ENCODE measurements at regions not wholly inside any gene's neighbourhood (a gene's known extent, or its start where the extent isn't known, plus 50 kb on each side); places are given as distances from the start of the nearest gene placed in this dataset.

GRCh38 chr7:36794689-36795088 lies 70.4 kb upstream of the AOAH start:
- Histone ChIP-seq H3K79me2 (ENCODE audit: insufficient read depth, low read length) (no peaks in the 10 kb centered on the region), H3K9me3 (ENCODE audit: insufficient read depth, low read length, severe bottlenecking) (no peaks in the 10 kb centered on the region), H3K4me1 (ENCODE audit: insufficient read depth, low read length) (0 out of 2 replicates have a peak, but pooled peaks cover under 1% of the 10 kb centered on the region), H4K20me1 (ENCODE audit: insufficient read depth, low read length) (no peaks in the 10 kb centered on the region), H3K4me3 (ENCODE audit: low read depth in 1 of 2, low read length in 2 of 2) (no peak overlapping the region), H2AFZ (ENCODE audit: low read depth, low read length) (no peak overlapping the region), H3K9ac (ENCODE audit: low read depth, low read length) (no peak overlapping the region), H3K36me3 (ENCODE audit: insufficient read depth, low read length) (no peaks in the 10 kb centered on the region), H3K27ac (ENCODE audit: low read length) (no peak overlapping the region), H3K4me2 (ENCODE audit: insufficient read depth, low read length) (no peak overlapping the region), H3K27me3 (ENCODE audit: insufficient read depth, low read length, poor library complexity) (no peaks in the 10 kb centered on the region)
- DNase-seq = peak; percentile 57
- TF ChIP-seq CTCF (IDR thresholded peaks at IDR 0.05; ENCODE audit: borderline replicate concordance, extremely low read depth, low read length, poor library complexity, severe bottlenecking) (peak; percentile 20), EZH2 (IDR thresholded peaks at IDR 0.05; ENCODE audit: borderline replicate concordance, low read depth, low read length, severe bottlenecking) (no peak)
- peak; percentile 81 for ATAC-seq (ENCODE audit: insufficient read depth, low read depth)

DNA sequence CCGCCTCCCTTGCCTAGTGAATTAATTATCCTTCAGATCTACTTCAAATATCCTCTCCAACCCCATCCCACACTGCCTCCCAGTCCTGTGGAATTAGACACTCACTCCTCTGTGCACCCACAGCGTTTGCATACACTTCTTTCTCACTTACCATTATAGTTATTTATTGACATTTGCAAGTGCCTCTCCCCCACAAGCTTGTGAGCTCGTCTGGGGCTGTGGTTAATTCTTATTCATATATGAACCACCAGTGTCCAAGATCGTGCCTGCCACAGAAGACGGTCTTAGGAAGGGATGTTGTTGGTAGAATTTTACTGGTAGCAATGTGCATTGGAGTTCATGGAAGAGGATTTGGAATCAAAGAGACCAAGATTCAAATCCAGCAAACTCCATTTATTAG lies 68.1 kb upstream of the AOAH start:
- ATAC-seq (ENCODE audit: insufficient read depth, low read depth) = no peak
- Histone ChIP-seq H3K27ac (ENCODE audit: low read length) (no peak overlapping the region), H3K4me3 (ENCODE audit: low read depth in 1 of 2, low read length in 2 of 2) (no peak overlapping the region), H2AFZ (ENCODE audit: low read depth, low read length) (no peak overlapping the region), H3K9ac (ENCODE audit: low read depth, low read length) (no peak overlapping the region), H3K4me2 (ENCODE audit: insufficient read depth, low read length) (no peak overlapping the region), H3K9me3 (ENCODE audit: insufficient read depth, low read length, severe bottlenecking) (no peaks in the 10 kb centered on the region), H3K79me2 (ENCODE audit: insufficient read depth, low read length) (no peaks in the 10 kb centered on the region), H3K4me1 (ENCODE audit: insufficient read depth, low read length) (peaks cover 22% of the 10 kb centered on the region), H3K27me3 (ENCODE audit: insufficient read depth, low read length, poor library complexity) (no peaks in the 10 kb centered on the region), H4K20me1 (ENCODE audit: insufficient read depth, low read length) (no peaks in the 10 kb centered on the region), H3K36me3 (ENCODE audit: insufficient read depth, low read length) (no peaks in the 10 kb centered on the region)
- no peak for DNase-seq
- TF ChIP-seq CTCF (IDR thresholded peaks at IDR 0.05; ENCODE audit: borderline replicate concordance, extremely low read depth, low read length, poor library complexity, severe bottlenecking) = no peak
- no peak for TF ChIP-seq EZH2 (IDR thresholded peaks at IDR 0.05; ENCODE audit: borderline replicate concordance, low read depth, low read length, severe bottlenecking)

GRCh38 chr7:36790311-36790787 lies 66.1 kb upstream of the AOAH start:
- Histone ChIP-seq H3K9me3 (ENCODE audit: insufficient read depth, low read length, severe bottlenecking) (no peaks in the 10 kb centered on the region), H3K27me3 (ENCODE audit: insufficient read depth, low read length, poor library complexity) (no peaks in the 10 kb centered on the region), H3K4me2 (ENCODE audit: insufficient read depth, low read length) (no peak overlapping the region), H4K20me1 (ENCODE audit: insufficient read depth, low read length) (no peaks in the 10 kb centered on the region), H3K4me3 (ENCODE audit: low read depth in 1 of 2, low read length in 2 of 2) (no peak overlapping the region), H3K9ac (ENCODE audit: low read depth, low read length) (no peak overlapping the region), H3K27ac (ENCODE audit: low read length) (no peak overlapping the region), H2AFZ (ENCODE audit: low read depth, low read length) (no peak overlapping the region), H3K4me1 (ENCODE audit: insufficient read depth, low read length) (peaks cover 31% of the 10 kb centered on the region), H3K36me3 (ENCODE audit: insufficient read depth, low read length) (no peaks in the 10 kb centered on the region), H3K79me2 (ENCODE audit: insufficient read depth, low read length) (no peaks in the 10 kb centered on the region)
- no peak for TF ChIP-seq EZH2 (IDR thresholded peaks at IDR 0.05; ENCODE audit: borderline replicate concordance, low read depth, low read length, severe bottlenecking)
- TF ChIP-seq CTCF (IDR thresholded peaks at IDR 0.05; ENCODE audit: borderline replicate concordance, extremely low read depth, low read length, poor library complexity, severe bottlenecking) = no peak
- ATAC-seq (ENCODE audit: insufficient read depth, low read depth) (no peak), DNase-seq (no peak)

Measured in DND-41 (cell line).